HepG2 (cell line): ENCODE measurements at regions not wholly inside any gene's neighbourhood (a gene's known extent, or its start where the extent isn't known, plus 50 kb on each side); places are given as distances from the start of the nearest gene placed in this dataset.

Experiments
- ATAC-seq: fragments of 200-7000 bp; cut with Tn5 transposase; 3 replicates; pipeline ENCODE4 v1.9.1; 2020; ENCODE audit warnings: mild to moderate bottlenecking, moderate library complexity
- BruUV-seq: library from RNA; stranded (reverse); fragments of 400-500 nt; replicated peaks from 2 replicates; lab custom pipeline; 2021; lab: Mats Ljungman, UMichigan
- CTCF ChIA-PET: fragments of 300-600 bp; formaldehyde crosslinking; extraction: SDS; loops from one replicate; lab custom pipeline; 2021; ENCODE audit warnings: low total read pairs, inconsistent platforms, low intra/inter-chr PET ratio; lab: Yijun Ruan, JAX
- POLR2A ChIA-PET: fragments of 350-600 bp; sonication (Branson Sonifier 250); formaldehyde crosslinking; loops from one replicate; lab custom pipeline; 2020; ENCODE audit warnings: antibody characterized with exemption, inconsistent platforms; lab: Yijun Ruan, JAX
- DNase-seq: peaks from one replicate; pipeline ENCODE4 v3.0.0-alpha.2; 2015; ENCODE audit warnings: low spot score
- FAIRE-seq: peaks from 3 replicates; lab custom pipeline; 2011; peaks lifted over from hg19 to GRCh38; lab: Jason Lieb, UNC
- H2AFZ ChIP-seq: one replicate; pipeline ENCODE4 v1.6.1; 2011; ENCODE audit warnings: low read length, inconsistent platforms
- H3K27ac ChIP-seq: fragments of 300-600 bp; 3 replicates; pipeline ENCODE4 v1.8.0; 2011; ENCODE audit warnings: mixed run types, mild to moderate bottlenecking, mixed read lengths, low read length, inconsistent platforms; ENCODE audit not compliant: insufficient read depth; ENCODE audit errors: extremely low read length
- H3K27me3 ChIP-seq, 2 experiments: fragments of 200-600 bp in 1 of 2; 2 replicates in 1 of 2; 3 replicates in 1 of 2; pipeline versions ENCODE4 v1.6.0 to v1.8.0; 2011; ENCODE audit warnings: low read length in 2 of 2, mild to moderate bottlenecking in 2 of 2, moderate library complexity in 2 of 2, inconsistent platforms in 1 of 2; ENCODE audit not compliant: insufficient read depth in 2 of 2, control insufficient read depth in 1 of 2
- H3K36me3 ChIP-seq, 2 experiments: fragments of 200-600 bp in 1 of 2; replicated peaks in 1 of 2; 2 replicates in 1 of 2; 3 replicates in 1 of 2; pipeline versions ENCODE4 v1.5.1 to v1.8.0; 2011; ENCODE audit warnings: low read length in 2 of 2, inconsistent platforms in 1 of 2; ENCODE audit not compliant: insufficient read depth in 2 of 2, control insufficient read depth in 1 of 2
- H3K4me1 ChIP-seq: 2 replicates; pipeline ENCODE4 v1.5.1; 2012; ENCODE audit warnings: low read length, inconsistent platforms; ENCODE audit not compliant: insufficient read depth
- H3K4me2 ChIP-seq: 2 replicates; pipeline ENCODE4 v1.6.0; 2011; ENCODE audit warnings: low read depth, low read length, inconsistent platforms
- H3K4me3 ChIP-seq, 3 experiments: fragments of 200-600 bp in 1 of 3; sonication (generic), shearing (Covaris generic) in 1 of 3; replicated peaks in 1 of 3; 2 replicates each; pipeline ENCODE4 v1.5.1; 2011 to 2016; ENCODE audit warnings: low read length in 3 of 3, inconsistent platforms in 2 of 3, low read depth in 2 of 3, mild to moderate bottlenecking in 2 of 3, control low read depth in 1 of 3, mixed read lengths in 1 of 3; ENCODE audit not compliant: insufficient read depth in 1 of 3
- H3K79me2 ChIP-seq: one replicate; pipeline ENCODE4 v1.6.1; 2011; ENCODE audit warnings: low read length, inconsistent platforms; ENCODE audit not compliant: insufficient read depth
- H3K9ac ChIP-seq: 2 replicates; pipeline ENCODE4 v1.6.0; 2011; ENCODE audit warnings: mild to moderate bottlenecking, low read depth, low read length, inconsistent platforms; ENCODE audit not compliant: insufficient read depth
- H3K9me3 ChIP-seq: 2 replicates; pipeline ENCODE4 v1.5.1; 2012; ENCODE audit warnings: mild to moderate bottlenecking, low read length
- H4K20me1 ChIP-seq: 2 replicates; pipeline ENCODE4 v1.6.0; 2011; ENCODE audit warnings: inconsistent platforms, mild to moderate bottlenecking, low read length, moderate library complexity; ENCODE audit not compliant: insufficient read depth
- AGO2 ChIP-seq: fragments of 200-400 bp; formaldehyde crosslinking; optimal IDR thresholded peaks from 2 replicates; pipeline ENCODE3; 2017; ENCODE audit warnings: mild to moderate bottlenecking, low read depth, low read length, moderate library complexity
- GZF1 ChIP-seq: sonication (generic); formaldehyde crosslinking; IDR thresholded peaks from 2 replicates; pipeline ENCODE4 v1.5.1; 2020; ENCODE audit warnings: mild to moderate bottlenecking, missing genetic modification reagents
- JUNB ChIP-seq: sonication (generic); formaldehyde crosslinking; IDR thresholded peaks from 2 replicates; pipeline ENCODE4 v1.8.0; 2022; ENCODE audit warnings: missing genetic modification reagents, mild to moderate bottlenecking, borderline replicate concordance
- MED8 ChIP-seq: sonication (generic); formaldehyde crosslinking; IDR thresholded peaks from 2 replicates; pipeline ENCODE4 v1.8.1; 2023; ENCODE audit warnings: mild to moderate bottlenecking, missing genetic modification reagents; ENCODE audit not compliant: insufficient replicate concordance
- ZC3H13 ChIP-seq: sonication (generic); formaldehyde crosslinking; IDR thresholded peaks from 2 replicates; pipeline ENCODE4 v1.8.1; 2023; ENCODE audit warnings: mild to moderate bottlenecking, missing genetic modification reagents, moderate library complexity
- ZNF24 ChIP-seq: fragments of 450-650 bp; IDR thresholded peaks from 2 replicates; pipeline ENCODE4 v1.6.1; 2017; ENCODE audit warnings: antibody characterized with exemption, mild to moderate bottlenecking
- ZNF317 ChIP-seq: sonication (generic); formaldehyde crosslinking; IDR thresholded peaks from 2 replicates; pipeline ENCODE4 v1.5.0; 2020; ENCODE audit warnings: mild to moderate bottlenecking, missing genetic modification reagents
- ZNF629 ChIP-seq: sonication (generic); formaldehyde crosslinking; conservative IDR thresholded peaks from 2 replicates; pipeline ENCODE4 v1.5.0; 2020; ENCODE audit warnings: missing genetic modification reagents
- ZNF674 ChIP-seq: sonication (generic); formaldehyde crosslinking; IDR thresholded peaks from 2 replicates; pipeline ENCODE4 v1.5.0; 2020; ENCODE audit warnings: low read depth, mild to moderate bottlenecking, missing genetic modification reagents
- in situ Hi-C: cut with HindIII; loops from 2 replicates; pipeline ENCODE4 v1.10.0; 2017; ENCODE audit warnings: low pct_unique_long_range_greater_than_20kb; ENCODE audit not compliant: extremely low pct_ligation_motif_present
- intact Hi-C: fragments of 100-400 bp; cut with micrococcal nuclease; formaldehyde crosslinking; loops from one replicate; pipeline ENCODE4 v1.10.0; 2022; ENCODE audit not compliant: unreplicated experiment
- TF ChIP-seq, protein P1 (sequence below): fragments of 450-650 bp; IDR thresholded peaks from 2 replicates; pipeline ENCODE4 v1.6.1; 2017

DNA sequence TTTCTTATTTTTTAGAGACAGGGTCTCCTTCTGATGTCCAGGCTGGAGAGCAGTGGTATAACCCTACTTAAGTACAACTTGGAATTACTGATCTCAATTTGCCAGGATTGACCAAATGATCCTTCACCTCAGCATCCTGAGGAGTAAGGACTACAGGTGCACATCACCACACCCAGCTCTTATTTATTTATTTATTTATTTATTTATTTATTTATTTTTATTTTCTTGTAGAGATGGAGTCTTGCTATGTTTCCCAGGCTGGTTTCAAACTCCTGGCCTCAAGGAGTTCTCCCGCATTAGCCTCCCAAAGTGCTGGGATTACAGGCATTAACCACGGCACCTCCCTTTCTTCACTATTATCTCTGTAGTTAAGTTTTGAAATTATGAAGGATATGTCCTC is 117.5 kb upstream of the NEGR1 start (continued):
- TF ChIP-seq AGO2 (no peak), JUNB (CRISPR knock-in tag) (no peak)

DNA sequence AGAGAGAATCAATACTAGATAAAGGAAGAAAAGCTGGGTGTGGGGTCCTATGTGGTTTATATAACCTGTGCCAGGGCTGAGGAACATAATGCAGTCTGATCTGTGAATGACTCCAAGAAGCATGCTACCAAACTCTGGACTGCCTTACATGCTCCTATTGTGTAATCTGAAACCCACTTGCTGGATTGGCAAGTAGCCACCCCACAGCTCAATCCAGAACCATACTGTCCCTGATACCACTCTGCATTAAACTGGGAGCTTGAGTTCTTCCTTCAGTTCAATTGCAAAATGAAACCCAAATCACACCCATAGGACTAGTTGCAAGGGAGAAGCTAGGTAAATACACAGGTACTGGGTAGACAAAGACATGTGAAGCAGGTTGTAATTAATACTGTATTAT is 115.4 kb upstream of the NEGR1 start:
- no peak overlapping the region for H2AFZ ChIP-seq
- H3K79me2 ChIP-seq: no peaks in the 10 kb centered on the region
- CTCF ChIA-PET: no interaction called here
- peaks cover 5% of the 10 kb centered on the region; the same call in 1 of the 2 replicates for H3K9me3 ChIP-seq
- TF ChIP-seq, protein P1, sequence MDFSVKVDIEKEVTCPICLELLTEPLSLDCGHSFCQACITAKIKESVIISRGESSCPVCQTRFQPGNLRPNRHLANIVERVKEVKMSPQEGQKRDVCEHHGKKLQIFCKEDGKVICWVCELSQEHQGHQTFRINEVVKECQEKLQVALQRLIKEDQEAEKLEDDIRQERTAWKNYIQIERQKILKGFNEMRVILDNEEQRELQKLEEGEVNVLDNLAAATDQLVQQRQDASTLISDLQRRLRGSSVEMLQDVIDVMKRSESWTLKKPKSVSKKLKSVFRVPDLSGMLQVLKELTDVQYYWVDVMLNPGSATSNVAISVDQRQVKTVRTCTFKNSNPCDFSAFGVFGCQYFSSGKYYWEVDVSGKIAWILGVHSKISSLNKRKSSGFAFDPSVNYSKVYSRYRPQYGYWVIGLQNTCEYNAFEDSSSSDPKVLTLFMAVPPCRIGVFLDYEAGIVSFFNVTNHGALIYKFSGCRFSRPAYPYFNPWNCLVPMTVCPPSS: no peak
- no peak for TF ChIP-seq ZC3H13 (CRISPR knock-in tag)
- no peak for TF ChIP-seq ZNF674
- no peak for TF ChIP-seq ZNF24
- no peak for TF ChIP-seq ZNF629
- no peak for TF ChIP-seq MED8 (CRISPR knock-in tag)
- no peak for TF ChIP-seq ZNF317
- no peak for TF ChIP-seq GZF1 (CRISPR knock-in tag)
- TF ChIP-seq, all 625 proteins: peak for 0
- Histone ChIP-seq H3K4me2 (no peak overlapping the region), H3K9ac (no peak overlapping the region), H3K36me3 (no peaks in the 10 kb centered on the region), H3K27ac (no peak overlapping the region), H3K27me3 (no peaks in the 10 kb centered on the region), H3K4me1 (no peaks in the 10 kb centered on the region), H3K4me3 (no peak overlapping the region), H4K20me1 (no peaks in the 10 kb centered on the region)
- POLR2A ChIA-PET: no interaction called here
- in situ Hi-C loops: no loop called here
- BruUV-seq: no TSS peak
- FAIRE-seq (no peak), ATAC-seq (no peak), DNase-seq (no peak)
- intact Hi-C loops: no loop called here
